ENCODE measurements at regions not wholly inside any gene's neighbourhood (a gene's known extent, or its start where the extent isn't known, plus 50 kb on each side); places are given as distances from the start of the nearest gene placed in this dataset.
"Not testable (repeated sequence)": the region's sequence is repeated elsewhere in the genome, so short reads cannot be mapped to it uniquely, and the experiment has no call there.

GRCh38 chr3:193922034-193922774 lies 213.7 kb upstream of the HES1 start:
- DNase-seq (ENCODE audit: extremely low read depth in 1 of 2, low read depth in 1 of 2), result no peak

DNA sequence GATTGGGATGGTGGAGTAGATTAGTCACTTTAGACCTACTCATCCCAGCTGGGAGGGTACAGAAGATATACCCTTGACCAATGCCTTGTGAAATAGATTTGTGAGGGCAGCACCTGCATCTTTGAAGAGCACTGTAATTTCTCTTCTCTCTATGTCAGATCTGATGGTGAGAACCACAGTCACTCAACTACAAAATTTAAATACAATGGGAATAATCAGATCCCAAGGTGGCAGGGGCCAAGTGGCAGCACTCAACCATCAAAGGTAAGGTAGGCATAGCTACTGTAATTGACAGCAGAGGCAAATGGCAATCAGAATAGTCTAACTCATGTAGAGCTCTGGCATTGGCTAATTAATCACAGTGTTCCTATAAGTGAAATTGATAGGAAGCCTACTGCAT lies 212.0 kb upstream of the HES1 start:
- DNase-seq (ENCODE audit: extremely low read depth in 1 of 2, low read depth in 1 of 2), result not testable (repeated sequence)

DNA sequence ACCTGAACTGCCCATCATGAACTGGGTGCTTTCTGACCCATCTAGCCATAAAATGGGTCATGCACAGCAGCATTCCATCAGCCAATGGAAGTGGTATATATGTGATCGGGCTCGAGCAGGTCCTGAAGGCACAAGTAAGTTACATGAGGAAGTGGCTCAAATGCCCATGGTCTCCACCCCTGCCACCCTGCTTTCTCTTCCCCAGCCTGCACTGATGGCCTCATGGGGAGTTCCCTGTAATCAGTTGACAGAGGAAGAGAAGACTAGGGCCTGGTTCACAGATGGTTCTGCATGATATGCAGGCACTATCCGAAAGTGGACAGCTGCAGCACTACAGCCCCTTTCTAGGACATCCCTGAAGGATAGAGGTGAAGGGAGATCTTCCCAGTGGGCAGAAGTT lies 209.9 kb upstream of the HES1 start:
- not testable (repeated sequence) for DNase-seq (ENCODE audit: extremely low read depth in 1 of 2, low read depth in 1 of 2)

DNA sequence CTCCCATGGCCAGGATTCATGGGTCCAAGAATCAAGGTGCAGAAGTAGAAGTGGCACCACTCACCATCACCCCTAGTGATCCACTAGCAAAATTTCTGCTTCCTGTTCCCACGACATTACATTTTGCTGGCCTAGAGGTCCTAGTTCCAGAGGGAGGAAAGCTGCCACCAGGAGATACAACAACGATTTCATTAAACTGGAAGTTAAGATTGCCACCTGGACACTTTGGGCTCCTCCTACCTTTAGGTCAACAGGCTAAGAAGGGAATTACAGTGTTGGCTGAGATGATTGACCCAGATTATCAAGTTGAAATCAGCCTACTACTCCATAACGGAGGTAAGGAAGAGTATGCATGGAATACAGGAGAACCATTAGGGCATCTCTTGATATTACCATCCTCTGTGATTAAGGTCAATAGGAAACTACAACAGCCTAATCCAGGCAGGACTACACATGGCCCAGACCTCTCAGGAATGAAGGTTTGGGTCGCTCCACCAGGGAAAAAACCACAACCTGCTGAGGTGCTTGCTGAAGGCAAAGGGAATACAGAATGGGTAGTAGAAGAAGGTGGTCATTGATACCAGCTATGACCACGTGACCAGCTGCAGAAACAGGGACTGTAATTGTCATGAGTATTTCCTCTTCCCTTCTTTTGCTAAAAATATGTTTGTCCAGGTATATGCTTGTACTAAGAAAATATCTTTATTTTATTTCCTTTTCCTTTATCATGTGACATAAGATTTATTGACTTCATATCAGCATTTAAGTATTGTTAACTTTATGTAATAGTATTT lies 208.3 kb upstream of the HES1 start:
- DNase-seq (ENCODE audit: extremely low read depth in 1 of 2, low read depth in 1 of 2), result not testable (repeated sequence)

DNA sequence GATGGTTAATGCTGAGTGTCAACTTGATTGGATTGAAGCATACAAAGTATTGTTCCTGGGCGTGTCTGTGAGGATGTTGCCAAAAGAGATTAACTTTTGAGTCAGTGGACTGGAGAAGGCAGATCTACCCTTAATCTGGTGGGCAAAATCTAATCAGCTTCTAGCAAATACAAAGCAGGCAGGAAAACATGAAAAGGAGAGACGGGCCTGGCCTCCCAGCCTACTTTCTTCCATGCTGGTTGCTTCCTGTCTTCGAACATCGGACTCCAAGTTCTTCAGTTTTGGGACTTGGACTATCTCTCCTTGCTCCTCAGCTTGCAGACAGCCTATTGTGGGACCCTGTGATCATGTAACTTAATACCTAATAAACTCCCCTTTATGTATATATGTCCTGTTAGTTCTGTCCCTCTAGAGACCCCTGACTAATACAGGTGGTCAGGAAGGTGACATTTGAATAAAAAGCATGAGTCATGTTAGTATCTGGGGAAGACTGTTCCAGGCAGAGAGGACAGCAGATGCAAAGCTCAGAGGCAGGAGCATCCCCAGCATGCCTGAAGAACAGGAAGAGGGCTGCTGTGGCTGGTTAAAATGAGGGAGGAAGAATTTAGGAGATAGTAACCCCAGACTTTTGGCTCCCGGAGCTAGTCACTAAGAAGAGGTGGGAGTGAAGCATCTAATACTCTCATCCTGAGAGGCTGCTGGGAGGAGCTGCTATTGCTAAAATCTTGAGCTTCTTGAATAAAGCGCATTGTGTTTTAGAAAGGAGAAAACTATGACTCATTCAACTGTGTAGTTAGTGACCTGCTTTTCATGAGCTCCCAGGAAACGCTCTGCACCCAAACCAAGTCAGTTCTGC lies 207.4 kb upstream of the HES1 start:
- no peak for DNase-seq (ENCODE audit: extremely low read depth in 1 of 2, low read depth in 1 of 2)

- no peak for DNase-seq (ENCODE audit: extremely low read depth in 1 of 2, low read depth in 1 of 2)
Measured at GRCh38 chr3:193929373-193929772, 206.6 kb upstream of the HES1 start.

DNA sequence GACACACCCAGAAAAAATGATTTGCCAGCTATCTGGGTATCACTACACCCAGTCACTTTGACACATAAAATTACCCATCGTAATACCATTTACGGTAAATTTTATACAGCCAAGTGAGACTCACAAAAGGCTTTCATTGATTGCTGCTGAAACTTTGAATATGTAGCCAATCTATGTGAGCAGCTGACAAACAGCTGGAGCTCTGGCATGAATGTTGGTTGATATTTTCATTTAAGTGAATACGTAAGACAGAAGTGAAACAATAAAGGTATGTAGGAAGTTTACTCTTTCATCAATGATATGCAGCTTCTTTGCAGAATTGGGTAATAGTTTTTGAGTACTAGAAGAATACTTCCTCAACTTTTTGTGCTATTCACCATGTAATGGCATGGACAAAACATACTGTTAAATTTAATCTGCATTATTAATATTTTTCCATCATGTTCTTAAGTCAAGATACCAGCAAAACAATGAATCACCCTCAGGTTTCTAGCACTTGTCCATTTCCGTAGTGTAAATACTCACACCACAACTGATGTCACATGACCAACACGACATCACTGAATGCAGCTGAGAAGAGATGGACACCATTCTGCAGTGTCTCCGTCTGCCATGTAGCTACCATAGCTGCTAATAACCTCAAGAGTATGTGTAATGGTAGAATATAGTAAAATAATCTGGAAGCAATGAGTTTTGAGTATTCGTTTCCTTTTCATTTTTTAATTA lies 205.9 kb upstream of the HES1 start:
- no peak for DNase-seq (ENCODE audit: extremely low read depth in 1 of 2, low read depth in 1 of 2)

GRCh38 chr3:193932136-193932535 lies 203.8 kb upstream of the HES1 start:
- no peak for DNase-seq (ENCODE audit: extremely low read depth in 1 of 2, low read depth in 1 of 2)

DNA sequence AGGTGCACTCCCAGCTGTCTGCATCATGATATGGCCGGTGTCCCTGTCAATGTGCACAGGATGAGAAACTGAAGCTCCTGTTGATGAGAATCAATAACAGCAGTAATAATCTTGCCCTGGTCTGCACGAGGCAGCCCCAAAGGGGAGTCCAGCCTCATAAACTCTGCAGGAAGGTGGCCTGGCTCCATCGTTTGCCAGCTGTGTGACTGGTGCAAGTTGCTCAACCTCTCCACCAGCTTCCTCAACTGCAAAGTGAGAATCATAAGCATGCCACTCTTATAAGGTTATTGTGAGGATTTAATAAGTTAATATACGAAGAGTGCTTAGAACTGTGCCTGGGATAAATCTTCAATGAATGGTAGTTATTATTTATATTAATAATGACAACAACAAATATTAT lies 203.4 kb upstream of the HES1 start:
- DNase-seq (ENCODE audit: extremely low read depth in 1 of 2, low read depth in 1 of 2), result no peak

GRCh38 chr3:193933451-193933850 lies 202.5 kb upstream of the HES1 start:
- DNase-seq (ENCODE audit: extremely low read depth in 1 of 2, low read depth in 1 of 2), result no peak

GRCh38 chr3:193935916-193936315 lies 200.0 kb upstream of the HES1 start:
- DNase-seq (ENCODE audit: extremely low read depth in 1 of 2, low read depth in 1 of 2), result no peak

DNA sequence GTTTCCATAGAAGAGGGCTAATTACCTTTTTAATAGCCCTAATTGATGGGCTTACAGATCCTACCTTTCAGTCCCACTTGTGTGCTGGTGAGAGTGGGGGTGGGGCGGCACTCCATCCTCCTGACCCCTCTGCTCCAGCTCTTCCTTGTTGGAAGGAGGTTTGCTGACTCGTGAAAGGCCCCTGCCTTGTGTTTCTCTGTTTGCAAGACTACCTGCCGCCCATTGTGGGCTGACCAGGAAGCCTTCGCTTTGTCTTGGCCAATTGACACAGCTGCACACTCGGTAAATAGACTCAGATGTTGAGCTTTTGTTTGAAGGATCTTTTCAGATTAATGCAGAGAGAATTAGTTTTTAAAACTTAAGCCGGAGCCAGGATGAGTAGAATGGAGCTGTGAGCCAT lies 197.3 kb upstream of the HES1 start:
- no peak for DNase-seq (ENCODE audit: extremely low read depth in 1 of 2, low read depth in 1 of 2)

DNA sequence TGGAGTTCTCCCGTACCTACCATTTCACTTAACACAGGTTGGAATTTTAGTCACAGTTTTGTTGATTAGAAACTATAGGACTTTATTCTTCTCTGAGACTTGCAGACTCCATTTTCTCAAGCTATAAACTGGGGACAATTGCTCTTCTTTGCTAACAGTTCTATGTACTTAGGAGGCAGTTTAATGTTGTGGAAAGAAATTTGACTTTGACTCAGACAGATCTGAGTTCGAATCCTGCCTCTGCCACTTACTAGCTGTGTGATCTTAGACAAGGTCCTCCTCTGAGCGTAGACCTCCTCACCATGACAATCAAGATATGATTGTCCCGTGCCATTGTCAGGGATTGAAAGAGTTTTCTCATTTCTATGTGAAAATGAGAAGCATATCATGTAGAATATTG lies 196.4 kb upstream of the HES1 start:
- DNase-seq (ENCODE audit: extremely low read depth in 1 of 2, low read depth in 1 of 2), result no peak

DNA sequence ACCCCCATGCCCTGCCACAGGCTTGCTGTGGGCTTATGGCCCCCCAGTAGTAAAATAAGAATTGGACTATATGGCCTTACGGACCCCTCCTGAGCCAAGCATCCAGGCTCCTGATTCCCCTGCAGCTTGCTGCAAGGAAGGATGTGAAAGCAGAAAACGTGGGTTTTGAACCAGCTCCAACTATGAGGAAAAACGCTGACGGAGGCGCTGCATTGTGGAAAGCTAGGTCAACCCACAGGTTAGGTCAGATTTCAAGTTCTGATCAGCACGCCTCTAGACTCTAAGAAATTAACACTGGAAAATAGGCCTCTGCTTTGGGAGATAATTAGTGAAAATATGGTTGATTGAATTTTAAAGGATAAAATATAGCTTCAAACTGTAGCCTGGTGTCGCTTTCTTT lies 195.4 kb upstream of the HES1 start:
- no peak for DNase-seq (ENCODE audit: extremely low read depth in 1 of 2, low read depth in 1 of 2)

GRCh38 chr3:193941486-193941885 lies 194.5 kb upstream of the HES1 start:
- DNase-seq (ENCODE audit: extremely low read depth in 1 of 2, low read depth in 1 of 2), result no peak

GRCh38 chr3:193942516-193943055 lies 193.4 kb upstream of the HES1 start:
- no peak for DNase-seq (ENCODE audit: extremely low read depth in 1 of 2, low read depth in 1 of 2)

- DNase-seq (ENCODE audit: extremely low read depth in 1 of 2, low read depth in 1 of 2), result no peak
Measured at GRCh38 chr3:193943200-193943599, 192.7 kb upstream of the HES1 start.

DNA sequence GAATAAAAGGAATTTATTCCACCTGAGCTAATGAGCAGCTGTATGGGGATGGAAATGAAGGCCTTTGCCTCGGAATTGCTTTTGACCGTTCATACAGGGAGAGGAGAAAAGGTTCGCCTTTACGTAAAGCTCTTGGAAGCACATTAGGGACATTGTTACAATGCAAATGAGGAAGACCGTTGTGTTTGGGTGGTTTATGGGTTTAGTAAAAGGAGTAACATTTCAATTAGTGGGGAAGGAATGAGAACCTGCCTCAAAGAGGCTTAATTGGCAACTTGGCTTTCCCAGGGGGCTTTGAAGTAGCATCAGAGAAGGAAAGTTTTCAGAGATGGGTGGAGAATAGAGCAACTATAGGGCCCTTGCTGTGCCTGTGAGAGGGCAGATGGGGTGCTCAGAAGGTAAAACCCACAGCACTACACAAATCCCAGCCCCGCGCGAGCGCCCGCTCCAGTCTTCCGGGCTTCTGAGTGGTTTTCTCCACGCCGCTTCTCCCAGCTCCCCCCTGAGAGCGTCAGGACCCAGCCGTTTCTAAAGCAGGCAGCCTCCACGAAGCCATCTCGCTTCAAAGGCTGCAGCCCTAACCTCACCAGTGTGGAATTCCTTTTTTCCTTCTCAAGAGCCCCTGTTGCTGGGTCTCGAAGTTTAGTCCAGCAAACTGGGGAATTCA lies 192.0 kb upstream of the HES1 start:
- no peak for DNase-seq (ENCODE audit: extremely low read depth in 1 of 2, low read depth in 1 of 2)

DNA sequence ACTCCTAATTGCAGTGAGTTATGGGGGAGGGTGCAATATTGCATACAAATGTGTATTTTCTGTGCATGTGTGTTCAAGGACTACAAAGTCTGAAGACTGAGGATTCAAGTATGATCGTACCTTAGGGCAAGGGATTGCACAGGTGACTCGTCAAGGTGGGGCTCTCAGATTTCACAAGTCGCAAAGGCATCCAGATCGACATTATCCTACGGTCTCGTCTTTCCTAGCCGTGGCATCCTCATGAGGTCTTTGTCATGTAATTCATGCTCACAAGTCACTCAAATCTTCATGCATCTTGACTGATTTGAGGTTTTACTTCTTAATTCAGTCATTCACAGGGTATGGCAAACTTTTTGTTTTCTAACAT lies 191.4 kb upstream of the HES1 start:
- DNase-seq (ENCODE audit: extremely low read depth in 1 of 2, low read depth in 1 of 2), result no peak

DNA sequence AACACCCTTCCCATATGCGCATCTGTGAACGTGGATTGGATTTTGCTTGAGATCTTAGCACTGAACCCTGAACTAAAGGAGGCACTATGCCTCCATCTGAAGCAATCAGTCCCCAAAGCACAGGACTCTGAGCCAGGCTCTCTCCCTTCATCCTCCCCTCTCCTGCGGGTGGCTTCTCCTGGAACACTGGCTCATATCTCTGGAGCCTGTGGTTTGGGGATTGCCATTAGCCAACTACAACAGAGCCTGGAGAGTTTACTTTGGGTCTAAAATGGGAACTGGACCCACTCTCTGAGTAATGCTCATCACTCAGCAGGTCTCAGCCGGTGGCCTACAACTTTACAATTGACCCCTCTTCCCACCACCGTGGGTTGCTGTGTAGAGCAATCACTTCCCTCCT lies 190.8 kb upstream of the HES1 start:
- DNase-seq (ENCODE audit: extremely low read depth in 1 of 2, low read depth in 1 of 2), result no peak
